Testis (tissue), 2 donors: ENCODE measurements at regions not wholly inside any gene's neighbourhood (a gene's known extent, or its start where the extent isn't known, plus 50 kb on each side); places are given as distances from the start of the nearest gene placed in this dataset.

Source experiments
- POLR2A ChIP-seq: fragments of 450-650 bp; IDR thresholded peaks from one replicate; pipeline ENCODE4 v1.6.1; 2017; ENCODE audit warnings: antibody characterized with exemption, mild to moderate bottlenecking, moderate library complexity
- TF ChIP-seq, protein P1 (sequence below), 3 experiments: fragments of 450-650 bp in 2 of 3; fragments of 200-600 bp in 1 of 3; sonication (generic) in 1 of 3; IDR thresholded peaks; one replicate each; pipeline ENCODE4 v1.5.1; 2016 to 2019; ENCODE audit warnings: antibody characterized with exemption in 3 of 3, mild to moderate bottlenecking in 2 of 3, moderate library complexity in 1 of 3

DNA sequence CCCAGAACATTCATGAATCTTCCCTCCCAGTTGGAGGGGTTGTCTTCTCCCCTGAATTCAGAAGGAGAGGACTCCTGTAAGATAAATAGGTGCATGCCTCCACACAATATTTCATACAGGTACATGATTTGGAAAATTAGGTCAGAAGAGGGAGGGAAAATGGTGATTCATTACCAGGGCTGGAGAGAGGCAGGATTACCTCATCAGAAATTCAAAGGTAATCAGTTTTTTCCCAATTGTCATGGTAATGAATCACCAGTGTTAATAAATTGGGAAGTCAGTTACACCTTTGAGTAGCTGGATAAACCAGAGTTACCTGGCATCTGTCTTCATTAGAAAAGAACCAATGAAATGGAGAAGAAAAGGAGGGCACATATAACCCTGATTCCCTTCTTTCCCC is 128.5 kb downstream of the EN1 start:
- TF ChIP-seq, protein P1, sequence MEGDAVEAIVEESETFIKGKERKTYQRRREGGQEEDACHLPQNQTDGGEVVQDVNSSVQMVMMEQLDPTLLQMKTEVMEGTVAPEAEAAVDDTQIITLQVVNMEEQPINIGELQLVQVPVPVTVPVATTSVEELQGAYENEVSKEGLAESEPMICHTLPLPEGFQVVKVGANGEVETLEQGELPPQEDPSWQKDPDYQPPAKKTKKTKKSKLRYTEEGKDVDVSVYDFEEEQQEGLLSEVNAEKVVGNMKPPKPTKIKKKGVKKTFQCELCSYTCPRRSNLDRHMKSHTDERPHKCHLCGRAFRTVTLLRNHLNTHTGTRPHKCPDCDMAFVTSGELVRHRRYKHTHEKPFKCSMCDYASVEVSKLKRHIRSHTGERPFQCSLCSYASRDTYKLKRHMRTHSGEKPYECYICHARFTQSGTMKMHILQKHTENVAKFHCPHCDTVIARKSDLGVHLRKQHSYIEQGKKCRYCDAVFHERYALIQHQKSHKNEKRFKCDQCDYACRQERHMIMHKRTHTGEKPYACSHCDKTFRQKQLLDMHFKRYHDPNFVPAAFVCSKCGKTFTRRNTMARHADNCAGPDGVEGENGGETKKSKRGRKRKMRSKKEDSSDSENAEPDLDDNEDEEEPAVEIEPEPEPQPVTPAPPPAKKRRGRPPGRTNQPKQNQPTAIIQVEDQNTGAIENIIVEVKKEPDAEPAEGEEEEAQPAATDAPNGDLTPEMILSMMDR (IDR thresholded peaks at IDR 0.05), result no peak
- TF ChIP-seq POLR2A, result no peak
